Motor neuron (in vitro differentiated cells): ENCODE measurements at regions not wholly inside any gene's neighbourhood (a gene's known extent, or its start where the extent isn't known, plus 50 kb on each side); places are given as distances from the start of the nearest gene placed in this dataset.
A peak's percentile ranks its signal among the peaks of the same experiment; 100 is the strongest.

Experiments
- ATAC-seq, 8 experiments: fragments of 200-7000 bp; cut with Tn5 transposase; replicated peaks in 6 of 8; 2 replicates each; pipeline ENCODE4 v1.8.0; 2021; ENCODE audit warnings: mild to moderate bottlenecking in 8 of 8, moderate library complexity in 8 of 8
- H3K27ac ChIP-seq, 2 donors: fragments of 250-450 bp; sonication (Bioruptor Pico); 2 replicates each; pipeline ENCODE4 v1.9.0; 2021; ENCODE audit warnings: antibody characterized with exemption in 2 of 2, mild to moderate bottlenecking in 2 of 2, moderate library complexity in 1 of 2
- H3K4me1 ChIP-seq, 2 donors: fragments of 250-450 bp; sonication (Bioruptor Pico); replicated peaks in 1 of 2; 2 replicates each; pipeline ENCODE4 v1.6.1; 2021; ENCODE audit warnings: antibody characterized with exemption in 2 of 2, mild to moderate bottlenecking in 2 of 2, moderate library complexity in 1 of 2
- H3K4me3 ChIP-seq, 5 donors: fragments of 250-450 bp; sonication (Bioruptor Pico); 2 replicates each; pipeline ENCODE4 v1.9.0; 2021; ENCODE audit warnings: antibody characterized with exemption in 5 of 5, mild to moderate bottlenecking in 5 of 5, moderate library complexity in 4 of 5
- WGBS, 10 experiments: fragments of 450-650 bp; shearing (Covaris generic); methylation state at CpG; one replicate each; pipeline ENCODE4 v1.0.0; 2022; 5-methylcytosine and 5-hydroxymethylcytosine counted together
- in situ Hi-C, 9 experiments: fragments of 400-800 bp; cut with MboI; loops; one replicate each; pipeline ENCODE4 v1.15.0; 2021; ENCODE audit warnings: low sequenced_read_pairs in 9 of 9, low pct_unique_long_range_greater_than_20kb in 2 of 9; ENCODE audit not compliant: unreplicated experiment in 9 of 9

DNA sequence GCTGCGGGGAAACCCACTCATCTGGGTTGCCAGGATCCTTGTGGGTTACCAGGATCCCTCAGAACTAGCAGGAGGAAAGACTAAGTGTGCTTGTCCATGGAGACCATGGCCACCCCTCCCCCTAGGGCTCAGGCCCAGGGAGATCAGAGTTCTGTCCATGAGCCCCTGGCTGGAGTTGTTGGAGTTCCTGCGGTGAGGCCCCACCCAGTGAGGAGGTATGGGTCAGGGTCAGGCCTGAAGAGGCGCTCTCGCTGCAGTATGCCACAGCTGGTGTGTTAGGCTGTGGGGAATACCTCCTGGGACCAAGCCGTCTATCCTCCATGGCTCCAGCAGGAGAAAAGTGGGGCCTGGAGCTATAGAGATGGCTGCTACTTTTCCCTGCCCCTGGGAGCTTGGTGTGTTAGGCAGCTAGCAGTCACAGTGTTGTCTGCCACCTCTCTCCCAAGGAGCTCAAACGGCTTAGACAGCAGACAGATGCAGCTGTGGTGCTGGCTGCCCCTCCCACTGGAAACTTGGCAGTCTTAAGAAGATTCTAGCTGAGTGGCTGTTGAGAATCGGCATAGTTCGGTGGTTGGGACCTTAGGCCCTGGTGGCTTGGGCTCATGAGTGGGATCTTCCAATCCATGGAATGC is 240.3 kb upstream of the CELF4 start:
- no peak overlapping the region for H3K27ac ChIP-seq
- peak in 2 of 8 experiments; percentile 27 to 69 for ATAC-seq
- H3K4me3 ChIP-seq, result no peak overlapping the region
- 0 to 93% (median 85%) methylated on average over 1 to 6 of the region's 8 CpGs; no CpG with 5 or more reads in 5 of the 10 experiments for WGBS, 10 experiments
- H3K4me1 ChIP-seq, result no peaks in the 10 kb centered on the region
- in situ Hi-C loops, result no loop called here

DNA sequence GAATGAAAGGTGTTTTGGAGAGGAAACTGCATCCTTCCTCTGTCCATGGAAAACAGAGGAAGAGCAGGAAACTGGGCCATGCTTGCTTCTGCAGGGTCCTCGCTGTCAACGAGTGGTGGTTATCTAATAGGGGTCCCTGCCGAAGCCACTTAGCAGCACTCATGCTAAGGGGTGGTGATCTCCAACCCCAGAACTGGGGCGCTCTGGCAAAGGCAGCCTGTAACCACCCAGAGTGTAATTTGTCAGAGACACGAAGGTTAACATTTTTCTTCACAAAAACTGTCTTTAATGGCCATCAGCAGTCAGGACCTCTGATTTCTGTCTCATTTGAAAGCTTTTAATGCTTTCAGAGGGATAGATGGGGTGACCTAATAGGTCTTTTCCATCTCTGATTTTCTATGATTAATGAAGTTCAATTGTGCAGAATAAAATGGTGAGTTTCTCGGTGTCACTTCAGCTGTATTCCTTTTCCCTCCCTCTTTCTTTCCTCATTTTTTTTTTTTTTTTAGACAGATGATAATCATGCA is 231.3 kb upstream of the CELF4 start:
- in situ Hi-C loops, result no loop called here

GRCh38 chr18:37787452-37787851 is 221.9 kb upstream of the CELF4 start:
- Histone ChIP-seq H3K4me3 (no peak overlapping the region), H3K27ac (no peak overlapping the region), H3K4me1 (no peaks in the 10 kb centered on the region)
- peak in 3 of 8 experiments; percentile 39 to 80 (median 77) for ATAC-seq
- in situ Hi-C loops, result no loop called here

More for the DNA sequence above, 231.3 kb upstream of the CELF4 start:
- Histone ChIP-seq H3K4me1 (peaks cover 4 to 11% of the 10 kb centered on the region in 2 donors), H3K27ac (peak overlapping the region in 1 of 2 donors; percentile 79), H3K4me3 (no peak overlapping the region)
- peak in 5 of 8 experiments; percentile 82 to 94 (median 93) for ATAC-seq
- WGBS, 10 experiments, result 14 to 75% (median 59%) methylated on average over 1 to 6 of the region's 6 CpGs; no CpG with 5 or more reads in 2 of the 10 experiments

GRCh38 chr18:37783771-37784170 is 218.2 kb upstream of the CELF4 start:
- 17 to 90% (median 69%) methylated on average over 1 to 5 of the region's 5 CpGs; no CpG with 5 or more reads in 2 of the 10 experiments for WGBS, 10 experiments
- no peaks in the 10 kb centered on the region for H3K4me1 ChIP-seq
- no peak overlapping the region for H3K4me3 ChIP-seq
- ATAC-seq, result peak in 1 of 8 experiments; percentile 33
- no peak overlapping the region for H3K27ac ChIP-seq
- in situ Hi-C loops, result no loop called here

- WGBS, 10 experiments, result 33 to 100% (median 67%) methylated on average over 1 to 2 of the region's 7 CpGs; no CpG with 5 or more reads in 4 of the 10 experiments
- in situ Hi-C loops, result no loop called here
- ATAC-seq, result no peak
- H3K27ac ChIP-seq, result no peak overlapping the region
- H3K4me3 ChIP-seq, result no peak overlapping the region
- H3K4me1 ChIP-seq, result no peaks in the 10 kb centered on the region
Measured at GRCh38 chr18:37779220-37779619, 213.6 kb upstream of the CELF4 start.

- WGBS, 10 experiments, result 3 to 100% (median 17%) methylated on average over 1 to 12 of the region's 21 CpGs; no CpG with 5 or more reads in 1 of the 10 experiments
- peak; percentile 70 to 97 (median 78) for ATAC-seq
- no peak overlapping the region for H3K27ac ChIP-seq
- no peak overlapping the region for H3K4me3 ChIP-seq
- in situ Hi-C loops, result no loop called here
- no peaks in the 10 kb centered on the region for H3K4me1 ChIP-seq
Measured at GRCh38 chr18:37778417-37779165, 213.0 kb upstream of the CELF4 start.

DNA sequence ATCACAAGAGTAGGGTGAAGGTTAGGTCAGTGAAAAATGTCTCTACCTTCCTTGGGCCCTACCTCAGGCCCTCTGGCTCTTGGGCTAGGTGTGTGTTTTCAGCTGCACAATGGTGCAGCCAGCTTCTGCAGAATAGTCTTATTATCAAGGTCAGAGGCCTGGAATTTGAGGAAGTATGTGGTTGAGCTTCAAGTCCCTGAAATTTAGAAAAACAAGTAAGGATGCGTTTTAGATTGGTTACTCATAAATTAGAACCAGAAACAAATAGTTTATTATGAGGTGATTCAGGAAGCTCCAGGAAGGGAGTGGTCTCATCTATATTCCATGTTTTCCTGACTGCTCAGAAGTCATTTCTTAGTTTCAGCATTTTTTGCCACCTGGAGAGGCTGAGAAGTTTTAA is 204.2 kb upstream of the CELF4 start:
- Histone ChIP-seq H3K27ac (no peak overlapping the region), H3K4me3 (no peak overlapping the region), H3K4me1 (no peaks in the 10 kb centered on the region)
- ATAC-seq, result no peak
- in situ Hi-C loops, result no loop called here
- 0 to 100% (median 86%) methylated on average over 1 of the region's 1 CpG; no CpG with 5 or more reads in 5 of the 10 experiments for WGBS, 10 experiments

DNA sequence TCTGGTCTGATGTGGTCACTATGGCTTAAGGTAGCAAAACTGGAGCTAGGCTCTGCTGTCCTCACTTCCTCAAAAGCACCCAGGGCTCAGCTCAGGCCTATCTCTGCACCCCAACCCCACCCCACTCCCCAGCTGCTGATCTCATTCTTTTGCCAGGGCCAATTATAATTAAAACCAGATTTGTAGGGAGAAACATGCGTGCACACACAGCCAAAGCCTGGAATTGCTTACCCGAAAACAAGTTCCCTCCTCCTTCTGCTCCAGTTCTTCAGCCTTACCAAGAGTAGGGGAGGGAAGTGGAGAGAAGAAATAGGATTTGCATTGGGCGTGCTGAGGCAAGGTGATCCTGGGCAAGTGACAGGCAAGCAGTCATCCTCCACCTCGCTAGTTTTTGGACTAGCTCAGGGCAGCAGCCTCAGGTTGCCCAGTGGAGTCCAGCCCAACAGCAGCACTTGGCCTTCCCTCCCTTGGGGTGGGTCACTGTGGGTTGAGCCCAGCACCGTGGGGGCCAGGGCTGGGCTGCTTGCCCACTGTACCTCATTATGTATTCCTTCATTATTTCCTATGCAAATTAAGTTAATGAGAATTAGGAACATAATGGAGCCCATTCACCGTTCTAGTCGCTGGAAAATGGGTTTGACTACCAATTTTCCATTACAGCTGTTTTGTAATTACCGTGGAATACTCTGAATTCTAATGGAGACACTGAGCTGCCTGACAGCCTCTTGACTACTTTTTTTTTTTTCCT is 199.1 kb upstream of the CELF4 start:
- no peak overlapping the region for H3K27ac ChIP-seq
- in situ Hi-C loops, result no loop called here
- WGBS, 10 experiments, result 8 to 100% (median 74%) methylated on average over 2 to 6 of the region's 8 CpGs; no CpG with 5 or more reads in 2 of the 10 experiments
- ATAC-seq, result peak in 2 of 8 experiments; percentile 43 to 52
- H3K4me1 ChIP-seq, result no peaks in the 10 kb centered on the region
- H3K4me3 ChIP-seq, result no peak overlapping the region

DNA sequence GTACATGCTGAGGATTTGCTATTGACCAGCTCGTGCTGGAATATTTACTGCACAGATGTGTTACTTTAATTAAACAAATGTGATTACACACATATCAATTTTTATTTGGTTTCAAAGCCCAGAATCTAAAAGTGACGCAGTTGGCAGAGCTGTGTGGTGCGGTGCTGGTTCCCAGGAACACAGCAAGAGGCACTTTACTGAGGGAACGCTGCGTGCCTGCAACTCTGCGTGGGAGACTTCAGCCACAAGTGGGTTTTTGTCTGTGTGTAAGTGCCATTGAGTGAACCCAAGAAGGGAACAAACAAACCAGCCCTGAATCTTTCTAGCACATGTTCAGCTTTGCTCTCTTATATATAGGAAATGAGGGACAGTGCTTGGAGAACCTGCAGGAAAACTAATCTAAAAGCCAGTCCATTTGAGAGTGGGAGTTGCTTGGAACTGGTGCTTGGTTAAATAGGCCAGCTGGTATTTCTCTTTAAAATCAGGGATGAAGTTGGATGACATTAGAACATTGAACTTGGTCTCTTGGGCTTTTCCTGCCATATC is 196.6 kb upstream of the CELF4 start:
- Histone ChIP-seq H3K4me1 (no peaks in the 10 kb centered on the region), H3K4me3 (no peak overlapping the region), H3K27ac (no peak overlapping the region)
- in situ Hi-C loops, result no loop called here
- ATAC-seq, result no peak
- WGBS, 10 experiments, result 8 to 96% (median 66%) methylated on average over 1 to 6 of the region's 6 CpGs

- in situ Hi-C loops, result no loop called here
- ATAC-seq, result no peak
- no peaks in the 10 kb centered on the region for H3K4me1 ChIP-seq
- no peak overlapping the region for H3K27ac ChIP-seq
- no peak overlapping the region for H3K4me3 ChIP-seq
Measured at GRCh38 chr18:37754141-37754540, 188.5 kb upstream of the CELF4 start.

DNA sequence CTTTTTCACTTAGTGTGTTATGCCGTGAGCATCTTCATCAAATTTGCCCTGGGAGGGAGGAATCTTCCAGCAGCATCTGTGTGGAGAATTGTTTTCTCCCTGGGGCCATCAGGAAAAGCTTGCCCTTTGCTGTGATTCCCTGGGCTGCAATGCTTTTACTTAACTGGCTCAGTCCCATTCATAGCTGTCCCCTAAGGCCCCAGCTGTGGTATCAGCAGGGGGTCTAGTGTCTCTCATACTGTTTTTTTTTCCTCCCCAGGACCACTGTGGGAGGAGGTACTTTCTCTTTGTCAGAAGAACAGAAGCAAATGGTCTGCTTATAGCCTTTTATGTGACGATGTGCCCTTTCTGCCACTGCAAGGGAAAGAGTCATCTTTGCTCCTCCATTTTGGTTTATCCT is 176.8 kb upstream of the CELF4 start:
- 18 to 56% (median 42%) methylated on average over 2 of the region's 2 CpGs; no CpG with 5 or more reads in 6 of the 10 experiments for WGBS, 10 experiments
- ATAC-seq, result no peak
- H3K27ac ChIP-seq, result peak overlapping the region in 1 of 2 donors; percentile 46
- no peak overlapping the region for H3K4me3 ChIP-seq
- in situ Hi-C loops, result no loop called here
- H3K4me1 ChIP-seq, result peaks cover 7 to 10% of the 10 kb centered on the region in 2 donors

DNA sequence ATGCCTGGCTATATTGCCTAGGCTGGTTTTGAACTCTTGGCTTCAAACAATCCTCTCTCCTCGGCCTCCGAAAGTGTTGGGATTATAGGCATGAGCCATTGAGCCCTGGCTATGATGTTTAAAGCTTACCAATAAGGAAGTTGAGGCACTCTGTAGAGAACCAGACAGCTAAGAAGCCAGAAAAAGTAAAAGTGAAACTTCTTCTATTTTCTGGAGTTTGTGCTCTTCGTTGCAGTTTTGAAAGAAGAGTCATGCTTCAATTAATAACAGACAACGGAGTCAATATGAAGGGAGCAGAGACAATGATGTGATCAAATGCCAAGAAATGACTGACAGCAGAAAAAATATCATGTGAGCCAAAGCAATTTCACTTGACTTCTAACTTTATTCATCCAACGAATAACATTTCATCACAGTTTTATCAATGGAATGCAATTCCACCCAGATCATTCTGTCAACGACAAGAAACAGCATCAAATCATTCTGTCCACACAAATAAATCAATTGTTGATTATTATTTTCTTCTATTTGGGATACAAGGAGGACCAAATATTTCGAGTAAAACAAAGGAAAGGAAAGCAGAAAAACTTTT is 175.5 kb upstream of the CELF4 start:
- H3K4me3 ChIP-seq, result no peak overlapping the region
- ATAC-seq, result peak in 1 of 8 experiments; percentile 69
- WGBS, 10 experiments, result 0 to 91% (median 77%) methylated on average over 3 to 7 of the region's 7 CpGs
- in situ Hi-C loops, result no loop called here
- H3K27ac ChIP-seq, result no peak overlapping the region
- peaks cover 7 to 10% of the 10 kb centered on the region in 2 donors for H3K4me1 ChIP-seq
